Neural progenitor cell (in vitro differentiated cells): ENCODE measurements at regions not wholly inside any gene's neighbourhood (a gene's known extent, or its start where the extent isn't known, plus 50 kb on each side); places are given as distances from the start of the nearest gene placed in this dataset.

Experiments
- DNase-seq: peaks from one replicate; pipeline ENCODE4 v3.0.0-alpha.2; 2016; ENCODE audit warnings: low spot score
- H2AFZ ChIP-seq: fragments of 200-600 bp; sonication (generic); replicated peaks from 2 replicates; pipeline ENCODE4 v1.6.1; 2016; ENCODE audit warnings: antibody characterized with exemption
- H3F3A ChIP-seq: fragments of 200-600 bp; sonication (generic); 2 replicates; pipeline ENCODE4 v1.6.1; 2016; ENCODE audit warnings: antibody characterized with exemption, low read depth
- H3K27ac ChIP-seq: fragments of 200-600 bp; sonication (generic); 2 replicates; pipeline ENCODE4 v1.5.1; 2016; ENCODE audit warnings: mild to moderate bottlenecking
- H3K27me3 ChIP-seq: fragments of 200-600 bp; sonication (generic); 2 replicates; pipeline ENCODE4 v1.6.1; 2016; ENCODE audit warnings: mild to moderate bottlenecking, moderate library complexity
- H3K36me3 ChIP-seq: fragments of 200-600 bp; sonication (generic); 2 replicates; pipeline ENCODE4 v1.5.1; 2016
- H3K4me1 ChIP-seq: fragments of 200-600 bp; sonication (generic); 2 replicates; pipeline ENCODE4 v1.6.1; 2016; ENCODE audit warnings: mixed run types
- H3K4me2 ChIP-seq: fragments of 200-600 bp; sonication (generic); 2 replicates; pipeline ENCODE4 v1.6.1; 2016
- H3K4me3 ChIP-seq: fragments of 200-600 bp; sonication (generic); 2 replicates; pipeline ENCODE4 v1.5.1; 2016
- H3K79me2 ChIP-seq: fragments of 200-600 bp; sonication (generic); 2 replicates; pipeline ENCODE4 v1.6.1; 2016; ENCODE audit warnings: low read depth
- H3K9ac ChIP-seq: fragments of 200-600 bp; sonication (generic); 2 replicates; pipeline ENCODE4 v1.6.1; 2016
- H3K9me3 ChIP-seq: fragments of 200-600 bp; sonication (generic); 2 replicates; pipeline ENCODE4 v1.5.1; 2016; ENCODE audit warnings: low read depth
- H4K20me1 ChIP-seq: fragments of 200-600 bp; sonication (generic); 2 replicates; pipeline ENCODE4 v1.6.1; 2016; ENCODE audit warnings: low read depth
- H3K27ac Mint-ChIP-seq: 3 replicates; pipeline ENCODE4 v1.8.0; 2021; ENCODE audit warnings: mixed read lengths
- H3K27me3 Mint-ChIP-seq: 2 replicates; pipeline ENCODE4 v1.8.0; 2022; ENCODE audit warnings: low read depth, mild to moderate bottlenecking, inconsistent platforms, moderate library complexity, mixed read lengths; ENCODE audit not compliant: insufficient read depth
- H3K36me3 Mint-ChIP-seq: 3 replicates; pipeline ENCODE4 v1.8.0; 2021; ENCODE audit warnings: mixed read lengths
- H3K4me1 Mint-ChIP-seq: 3 replicates; pipeline ENCODE4 v1.8.0; 2021; ENCODE audit warnings: mixed read lengths
- H3K4me3 Mint-ChIP-seq: 3 replicates; pipeline ENCODE4 v1.8.0; 2021; ENCODE audit warnings: mild to moderate bottlenecking, moderate library complexity, mixed read lengths
- H3K9me3 Mint-ChIP-seq: 3 replicates; pipeline ENCODE4 v1.8.0; 2020; ENCODE audit warnings: mixed read lengths
- CTCF ChIP-seq: fragments of 200-600 bp; sonication (generic); IDR thresholded peaks from 2 replicates; pipeline ENCODE4 v1.5.1; 2017; ENCODE audit warnings: antibody characterized with exemption, mild to moderate bottlenecking
- EZH2 ChIP-seq: fragments of 200-600 bp; sonication (generic); IDR thresholded peaks from 2 replicates; pipeline ENCODE4 v1.6.1; 2017; ENCODE audit warnings: antibody characterized with exemption, mild to moderate bottlenecking, moderate library complexity
- EZH2phosphoT487 ChIP-seq: fragments of 200-600 bp; sonication (generic); IDR thresholded peaks from 2 replicates; pipeline ENCODE4 v1.6.1; 2017; ENCODE audit warnings: antibody characterized with exemption

GRCh38 chr1:36565576-36566501 lies 83.1 kb upstream of the CSF3R start:
- no peaks in the 10 kb centered on the region for H4K20me1 ChIP-seq
- H3K4me3 ChIP-seq: no peak overlapping the region
- H3F3A ChIP-seq: peaks cover 3% of the 10 kb centered on the region
- H3K79me2 ChIP-seq: no peaks in the 10 kb centered on the region
- no peaks in the 10 kb centered on the region for H3K36me3 Mint-ChIP-seq
- H3K27ac ChIP-seq: no peak overlapping the region
- H3K9me3 Mint-ChIP-seq: no peaks in the 10 kb centered on the region
- H2AFZ ChIP-seq: no peak overlapping the region
- no peak overlapping the region for H3K4me3 Mint-ChIP-seq
- no peak for TF ChIP-seq CTCF
- DNase-seq: no peak
- no peaks in the 10 kb centered on the region for H3K36me3 ChIP-seq
- H3K9me3 ChIP-seq: no peaks in the 10 kb centered on the region
- no peak overlapping the region for H3K27ac Mint-ChIP-seq
- H3K4me2 ChIP-seq: no peak overlapping the region
- H3K4me1 Mint-ChIP-seq: no peaks in the 10 kb centered on the region
- H3K27me3 Mint-ChIP-seq: peaks cover 4% of the 10 kb centered on the region
- H3K9ac ChIP-seq: no peak overlapping the region
- H3K4me1 ChIP-seq: peaks cover 8% of the 10 kb centered on the region
- H3K27me3 ChIP-seq: no peaks in the 10 kb centered on the region

GRCh38 chr1:36562181-36562685 lies 79.5 kb upstream of the CSF3R start:
- Mint-ChIP-seq H3K4me1 (no peaks in the 10 kb centered on the region), H3K36me3 (no peaks in the 10 kb centered on the region), H3K27me3 (peaks cover 5% of the 10 kb centered on the region), H3K4me3 (no peak overlapping the region), H3K27ac (no peak overlapping the region), H3K9me3 (no peaks in the 10 kb centered on the region)
- H3K9ac ChIP-seq: no peak overlapping the region
- no peak overlapping the region for H3K27ac ChIP-seq
- DNase-seq: no peak
- TF ChIP-seq EZH2phosphoT487: no peak
- TF ChIP-seq CTCF: no peak
- no peak for TF ChIP-seq EZH2
- H4K20me1 ChIP-seq: no peaks in the 10 kb centered on the region
- H3K4me1 ChIP-seq: no peaks in the 10 kb centered on the region
- no peak overlapping the region for H2AFZ ChIP-seq
- H3K79me2 ChIP-seq: no peaks in the 10 kb centered on the region
- no peaks in the 10 kb centered on the region for H3K36me3 ChIP-seq
- H3F3A ChIP-seq: no peaks in the 10 kb centered on the region
- H3K4me3 ChIP-seq: no peak overlapping the region
- no peaks in the 10 kb centered on the region for H3K27me3 ChIP-seq
- H3K9me3 ChIP-seq: no peaks in the 10 kb centered on the region
- no peak overlapping the region for H3K4me2 ChIP-seq

- no peaks in the 10 kb centered on the region for H3K9me3 ChIP-seq
- H3F3A ChIP-seq: no peaks in the 10 kb centered on the region
- Mint-ChIP-seq H3K36me3 (no peaks in the 10 kb centered on the region), H3K4me3 (no peak overlapping the region), H3K4me1 (no peaks in the 10 kb centered on the region), H3K9me3 (no peaks in the 10 kb centered on the region), H3K27ac (no peak overlapping the region), H3K27me3 (peaks cover 8% of the 10 kb centered on the region)
- no peak overlapping the region for H2AFZ ChIP-seq
- no peaks in the 10 kb centered on the region for H3K36me3 ChIP-seq
- no peak for DNase-seq
- no peak overlapping the region for H3K4me2 ChIP-seq
- no peak for TF ChIP-seq EZH2phosphoT487
- TF ChIP-seq CTCF: no peak
- TF ChIP-seq EZH2: no peak
- H3K9ac ChIP-seq: no peak overlapping the region
- H3K4me3 ChIP-seq: no peak overlapping the region
- H4K20me1 ChIP-seq: no peaks in the 10 kb centered on the region
- H3K27me3 ChIP-seq: peaks cover 1% of the 10 kb centered on the region
- H3K4me1 ChIP-seq: no peaks in the 10 kb centered on the region
- no peak overlapping the region for H3K27ac ChIP-seq
- no peaks in the 10 kb centered on the region for H3K79me2 ChIP-seq
These were observed 78.6 kb upstream of the CSF3R start for GRCh38 chr1:36561361-36561724.
